GM18951 (cell line): ENCODE measurements at regions not wholly inside any gene's neighbourhood (a gene's known extent, or its start where the extent isn't known, plus 50 kb on each side); places are given as distances from the start of the nearest gene placed in this dataset.
"Not testable (repeated sequence)": the region's sequence is repeated elsewhere in the genome, so short reads cannot be mapped to it uniquely, and the experiment has no call there.

Experiments used
- POLR2A ChIP-seq: IDR thresholded peaks from 4 replicates; pipeline ENCODE4 v1.6.1; 2011; ENCODE audit warnings: mild to moderate bottlenecking; ENCODE audit not compliant: insufficient read length, insufficient read depth; ENCODE audit errors: extremely low read depth
- in situ Hi-C: fragments of 300-500 bp; cut with MboI; formaldehyde crosslinking; loops from one replicate; pipeline ENCODE4 v1.12.0; 2022; ENCODE audit warnings: low sequenced_read_pairs, mixed read lengths, inconsistent platforms; ENCODE audit not compliant: unreplicated experiment

- TF ChIP-seq POLR2A, result no peak
- in situ Hi-C loops, result no loop called here
These were observed 298.6 kb downstream of the AGTPBP1 start for GRCh38 chr9:85443190-85443598.

GRCh38 chr9:85439791-85440190 is 302.0 kb downstream of the AGTPBP1 start:
- TF ChIP-seq POLR2A, result no peak
- in situ Hi-C loops, result no loop called here

DNA sequence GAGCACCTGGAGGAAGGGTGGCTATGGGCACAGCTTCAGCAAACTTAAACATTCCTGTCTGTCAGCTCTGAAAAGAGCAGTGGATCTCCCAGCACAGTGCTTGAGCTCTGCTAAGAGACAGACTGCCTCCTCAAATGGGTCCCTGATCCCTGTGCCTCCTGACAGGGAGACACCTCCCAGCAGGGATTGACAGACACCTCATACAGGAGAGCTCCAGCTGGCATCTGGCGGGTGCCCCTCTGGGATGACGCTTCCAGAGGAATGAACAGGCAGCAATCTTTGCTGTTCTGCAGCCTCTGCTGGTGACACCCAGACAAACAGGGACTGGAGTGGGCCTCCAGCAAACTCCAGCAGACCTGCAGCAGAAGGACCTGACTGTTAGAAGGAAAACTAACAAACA is 307.8 kb downstream of the AGTPBP1 start:
- in situ Hi-C loops, result not testable (repeated sequence)

DNA sequence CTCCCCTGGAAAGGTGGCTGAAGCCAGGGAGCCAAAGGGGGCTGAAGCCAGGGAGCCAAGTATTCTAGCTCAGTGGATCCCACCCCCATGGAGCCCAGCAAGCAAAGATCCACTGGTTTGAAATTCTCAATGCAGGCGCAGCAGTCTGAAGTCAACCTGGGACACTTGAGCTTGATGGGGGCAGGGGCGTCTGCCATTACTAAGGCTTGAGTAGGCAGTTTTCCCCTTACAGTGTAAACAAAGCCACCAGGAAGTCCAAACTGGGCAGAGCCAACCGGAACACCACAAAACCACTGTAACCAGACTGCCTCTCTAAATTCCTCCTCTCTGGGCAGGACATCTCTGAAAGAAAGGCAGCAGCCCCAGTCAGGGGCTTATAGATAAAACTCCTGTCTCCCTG is 308.2 kb downstream of the AGTPBP1 start:
- in situ Hi-C loops, result not testable (repeated sequence)

DNA sequence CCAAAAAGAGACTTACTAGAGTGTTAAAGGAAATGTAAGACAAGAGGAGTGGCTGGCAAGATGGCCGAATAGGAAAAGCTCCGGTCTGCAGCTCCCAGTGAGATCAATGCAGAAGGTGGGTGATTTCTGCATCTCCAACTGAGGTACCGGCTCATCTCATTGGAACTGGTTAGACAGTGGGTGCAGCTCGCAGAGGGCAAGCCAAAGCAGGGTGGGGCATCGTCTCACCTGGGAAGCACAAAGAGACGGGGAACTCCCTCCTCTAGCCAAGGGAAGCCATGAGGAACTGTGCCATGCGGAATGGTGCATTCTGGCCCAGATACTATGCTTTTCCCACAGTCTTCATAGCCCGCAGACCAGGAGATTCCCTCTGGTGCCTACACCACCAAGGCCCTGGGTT is 308.7 kb downstream of the AGTPBP1 start:
- TF ChIP-seq POLR2A, result no peak
- in situ Hi-C loops, result no loop called here

- TF ChIP-seq POLR2A, result no peak
- in situ Hi-C loops, result no loop called here
These were observed 309.2 kb downstream of the AGTPBP1 start for GRCh38 chr9:85432599-85432998.

DNA sequence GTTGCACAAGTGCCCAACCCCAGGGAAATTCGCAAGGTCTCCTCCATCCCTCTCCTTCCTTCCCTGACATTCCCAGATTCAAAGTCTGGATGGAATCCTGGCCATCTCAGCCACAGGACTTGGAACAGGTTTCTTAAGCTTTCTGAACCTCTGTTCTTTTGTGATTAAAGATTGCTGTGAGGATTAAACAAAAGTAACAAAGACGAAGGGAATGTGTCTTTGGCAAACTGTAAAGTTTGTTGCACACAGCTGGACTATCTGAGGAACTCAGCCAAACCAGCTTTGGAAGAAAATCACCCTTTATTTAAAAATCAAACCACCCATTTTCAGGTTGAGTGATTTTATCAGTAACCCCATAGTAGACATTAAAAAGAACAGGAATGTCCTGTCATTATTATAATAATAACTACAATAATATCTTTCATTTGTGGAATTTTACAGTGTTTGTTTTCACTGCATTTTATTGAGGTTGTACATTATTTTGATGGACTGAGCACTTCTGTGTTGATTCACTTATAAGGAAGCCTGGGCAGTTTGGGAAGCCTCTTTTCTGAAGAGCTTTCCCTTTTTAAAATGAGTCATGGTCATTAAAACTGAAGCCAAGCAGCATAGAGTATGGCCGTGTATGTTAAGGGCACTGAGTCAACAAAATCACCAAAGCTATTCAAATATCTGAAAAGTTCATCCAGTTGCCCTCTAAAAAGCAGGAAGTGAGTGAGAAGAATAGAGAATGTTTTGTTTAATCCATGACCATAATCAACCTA is 310.2 kb downstream of the AGTPBP1 start:
- in situ Hi-C loops, result no loop called here
- no peak for TF ChIP-seq POLR2A

DNA sequence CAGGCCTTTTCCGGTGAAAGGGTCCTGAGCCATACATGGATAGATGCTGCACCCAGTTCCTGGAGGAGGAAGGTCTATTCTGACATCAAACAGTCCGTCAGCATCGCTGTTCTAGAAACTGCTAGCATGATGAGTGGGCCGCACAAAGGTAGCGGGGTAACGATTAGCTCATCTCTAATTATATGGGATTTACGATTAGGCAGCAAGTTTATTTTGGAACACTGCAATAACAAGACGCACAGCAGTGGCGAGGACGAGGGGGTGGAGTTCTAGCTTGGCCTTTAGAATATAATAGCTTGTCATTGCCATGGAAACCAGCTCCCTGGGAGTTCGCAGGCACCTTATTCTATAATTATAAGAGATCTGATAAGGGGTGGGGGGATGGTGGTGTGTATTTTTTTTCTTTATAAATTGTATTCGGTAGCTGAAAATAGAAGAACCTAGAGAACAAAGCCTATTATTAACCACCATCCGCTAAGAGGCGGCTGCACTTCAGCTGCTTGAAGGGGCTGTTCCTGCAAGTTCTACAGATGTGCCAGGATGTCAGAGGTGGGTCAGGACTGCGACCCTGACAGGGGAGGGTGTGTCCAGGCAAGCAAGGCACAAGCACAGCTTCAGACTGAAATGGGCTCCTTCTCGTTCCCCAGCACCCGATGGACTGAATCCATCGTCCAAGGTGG is 311.0 kb downstream of the AGTPBP1 start:
- in situ Hi-C loops, result no loop called here
- no peak for TF ChIP-seq POLR2A

DNA sequence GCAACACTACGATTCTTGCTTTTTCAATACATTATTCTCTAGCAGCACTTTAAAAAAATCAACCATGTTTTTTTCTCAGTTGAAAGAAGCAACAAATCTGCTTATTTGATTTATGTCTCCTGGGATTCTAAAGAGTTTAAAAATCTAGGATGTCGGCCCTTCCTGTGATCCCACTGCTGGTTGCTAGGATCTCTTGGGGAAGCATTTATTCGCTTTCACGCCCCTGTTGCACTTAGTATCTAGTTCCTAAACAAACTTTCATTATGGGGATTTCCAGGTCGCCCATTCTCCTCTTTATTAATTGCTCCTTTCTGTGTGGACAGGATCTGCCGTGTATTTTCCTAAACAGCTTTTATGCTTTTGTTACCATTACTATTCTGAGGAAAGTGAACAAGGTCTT is 313.5 kb downstream of the AGTPBP1 start:
- in situ Hi-C loops, result no loop called here
- TF ChIP-seq POLR2A, result no peak

GRCh38 chr9:85427772-85428171 is 314.0 kb downstream of the AGTPBP1 start:
- in situ Hi-C loops, result no loop called here
- TF ChIP-seq POLR2A, result no peak

- in situ Hi-C loops, result no loop called here
- TF ChIP-seq POLR2A, result no peak
These were observed 316.6 kb downstream of the AGTPBP1 start for GRCh38 chr9:85425153-85425611.

DNA sequence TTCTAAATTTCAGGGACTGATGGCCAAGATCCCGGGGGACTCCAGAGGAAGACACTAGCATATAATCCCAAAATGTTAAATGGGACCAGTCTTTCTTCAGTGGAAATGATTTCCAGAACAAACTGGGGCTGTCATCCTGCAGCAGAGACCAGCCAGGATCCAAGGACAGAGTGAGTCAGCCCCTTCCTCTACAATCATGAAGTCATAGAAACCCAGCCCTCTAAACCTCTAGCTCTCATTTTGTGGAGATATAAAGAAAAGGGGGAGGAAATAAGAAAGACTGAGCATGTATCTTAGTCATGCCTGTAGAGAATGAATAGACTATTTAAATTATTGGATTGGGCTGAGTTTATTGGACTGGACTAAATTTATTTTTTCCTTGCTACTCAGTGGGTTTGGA is 318.3 kb downstream of the AGTPBP1 start:
- no peak for TF ChIP-seq POLR2A
- in situ Hi-C loops, result no loop called here

DNA sequence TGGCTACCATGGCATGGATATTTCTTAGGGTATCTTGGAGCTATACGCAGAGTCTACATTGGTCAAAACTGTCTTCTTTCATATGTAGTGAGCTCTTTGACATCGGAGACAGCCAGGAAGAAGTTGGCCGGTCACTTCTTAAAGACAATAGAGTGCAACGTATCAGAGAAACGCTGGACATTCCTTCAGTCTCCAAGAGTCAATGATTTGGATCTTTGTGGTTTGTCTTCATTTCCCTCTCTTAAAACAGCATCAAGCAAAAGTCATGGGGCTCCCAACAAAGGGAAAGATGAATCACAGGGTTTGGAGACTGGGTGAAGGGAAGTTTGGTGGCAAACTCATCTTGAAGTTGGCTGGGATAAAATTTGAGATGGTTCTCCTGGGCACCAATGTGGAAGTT is 320.1 kb downstream of the AGTPBP1 start:
- TF ChIP-seq POLR2A, result no peak
- in situ Hi-C loops, result no loop called here

DNA sequence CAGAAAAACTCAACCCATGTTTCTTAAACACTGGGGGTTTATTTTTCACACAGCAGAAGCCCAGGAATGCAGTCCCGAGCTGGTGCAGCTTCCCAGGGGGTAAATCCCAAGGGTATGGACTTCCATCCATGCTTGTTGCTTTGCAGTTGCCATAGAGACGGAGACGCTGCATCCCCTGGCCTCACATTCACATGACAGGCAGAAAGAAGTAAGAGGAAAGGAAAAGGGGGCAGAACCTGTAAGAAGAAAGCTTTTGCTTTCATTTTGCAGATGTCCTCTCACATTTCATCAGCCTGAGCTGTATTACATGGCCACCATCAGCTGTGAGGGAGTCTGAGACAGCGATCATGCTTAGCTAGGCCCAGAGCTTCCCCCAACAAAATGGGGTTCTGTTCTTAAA is 321.0 kb downstream of the AGTPBP1 start:
- in situ Hi-C loops, result no loop called here
- no peak for TF ChIP-seq POLR2A

DNA sequence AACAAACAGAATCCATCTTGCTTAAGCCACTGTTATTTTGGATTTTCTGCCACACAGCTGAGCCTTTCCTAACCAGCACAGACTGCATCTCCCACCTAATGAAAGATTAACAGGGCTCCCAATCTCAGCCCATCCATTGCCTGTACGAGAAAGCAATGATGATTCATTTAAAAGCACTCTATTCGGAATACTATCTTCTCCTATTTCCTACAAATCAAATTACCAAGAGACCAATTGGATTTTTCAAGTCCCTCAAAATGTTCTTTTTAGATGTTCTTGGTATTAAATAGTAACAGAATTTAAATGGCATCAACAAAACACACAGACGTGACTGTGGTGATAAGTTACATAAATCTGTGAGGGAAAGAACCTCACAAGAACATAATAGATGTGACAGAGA is 324.1 kb downstream of the AGTPBP1 start:
- TF ChIP-seq POLR2A, result no peak
- in situ Hi-C loops, result no loop called here

DNA sequence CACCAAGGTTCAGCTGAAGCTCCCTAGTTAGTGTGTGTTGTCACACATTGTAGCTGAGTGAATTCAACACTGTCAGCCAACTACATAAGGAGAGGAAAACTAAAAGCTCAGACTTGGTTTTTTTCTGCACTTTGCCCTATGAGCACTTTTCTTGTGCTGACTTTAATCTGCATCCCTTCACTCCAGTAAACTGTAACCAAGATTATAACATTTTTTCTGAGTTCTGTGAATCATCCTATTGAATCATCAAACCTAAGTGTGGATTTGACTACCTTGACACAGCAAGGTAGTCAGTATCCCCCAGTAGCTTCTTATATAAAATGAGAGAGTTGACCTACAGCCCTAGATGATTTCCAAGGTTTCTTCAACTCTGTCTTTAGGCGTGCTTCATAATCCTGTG is 325.0 kb downstream of the AGTPBP1 start:
- no peak for TF ChIP-seq POLR2A
- in situ Hi-C loops, result no loop called here
